DND-41 (cell line): ENCODE measurements at regions not wholly inside any gene's neighbourhood (a gene's known extent, or its start where the extent isn't known, plus 50 kb on each side); places are given as distances from the start of the nearest gene placed in this dataset.

Experiments
- ATAC-seq: fragments of 200-7000 bp; cut with Tn5 transposase; 3 replicates; pipeline ENCODE4 v1.9.1; 2021; ENCODE audit warnings: low read depth; ENCODE audit not compliant: insufficient read depth
- DNase-seq: peaks from one replicate; pipeline ENCODE4 v3.0.0-alpha.2; 2020
- H2AFZ ChIP-seq: 2 replicates; pipeline ENCODE4 v1.6.0; 2012; ENCODE audit warnings: low read depth, low read length
- H3K27ac ChIP-seq: 2 replicates; pipeline ENCODE4 v1.5.1; 2012; ENCODE audit warnings: low read length, inconsistent platforms
- H3K27me3 ChIP-seq: fragments of 200-600 bp; sonication (generic); 2 replicates; pipeline ENCODE4 v1.6.0; 2012; ENCODE audit warnings: low read length, mild to moderate bottlenecking, inconsistent platforms; ENCODE audit not compliant: insufficient read depth, poor library complexity
- H3K36me3 ChIP-seq: 2 replicates; pipeline ENCODE4 v1.5.1; 2012; ENCODE audit warnings: low read length, inconsistent platforms; ENCODE audit not compliant: insufficient read depth
- H3K4me1 ChIP-seq: 2 replicates; pipeline ENCODE4 v1.5.1; 2012; ENCODE audit warnings: mild to moderate bottlenecking, low read length; ENCODE audit not compliant: insufficient read depth
- H3K4me2 ChIP-seq: 2 replicates; pipeline ENCODE4 v1.6.0; 2012; ENCODE audit warnings: mild to moderate bottlenecking, moderate library complexity, low read length, inconsistent platforms; ENCODE audit not compliant: insufficient read depth
- H3K4me3 ChIP-seq, 2 experiments: fragments of 200-600 bp in 1 of 2; shearing (Covaris generic) in 1 of 2; 2 replicates each; pipeline ENCODE4 v1.5.1; 2012 to 2016; ENCODE audit warnings: inconsistent platforms in 2 of 2, low read length in 2 of 2, mild to moderate bottlenecking in 2 of 2, low read depth in 1 of 2, moderate library complexity in 1 of 2
- H3K79me2 ChIP-seq: 2 replicates; pipeline ENCODE4 v1.6.0; 2012; ENCODE audit warnings: low read length, inconsistent platforms; ENCODE audit not compliant: insufficient read depth
- H3K9ac ChIP-seq: 2 replicates; pipeline ENCODE4 v1.6.0; 2012; ENCODE audit warnings: low read depth, mild to moderate bottlenecking, inconsistent platforms, low read length, moderate library complexity
- H3K9me3 ChIP-seq: 2 replicates; pipeline ENCODE4 v1.5.1; 2012; ENCODE audit warnings: low read length, moderate library complexity, mild to moderate bottlenecking, inconsistent platforms; ENCODE audit not compliant: insufficient read depth, severe bottlenecking
- H4K20me1 ChIP-seq: 2 replicates; pipeline ENCODE4 v1.6.0; 2012; ENCODE audit warnings: low read length; ENCODE audit not compliant: insufficient read depth
- CTCF ChIP-seq: IDR thresholded peaks from 2 replicates; pipeline ENCODE4 v1.5.1; 2012; ENCODE audit warnings: borderline replicate concordance, low read length, moderate library complexity, mild to moderate bottlenecking; ENCODE audit not compliant: poor library complexity, severe bottlenecking; ENCODE audit errors: extremely low read depth
- EZH2 ChIP-seq: IDR thresholded peaks from 3 replicates; pipeline ENCODE4 v1.6.1; 2012; ENCODE audit warnings: borderline replicate concordance, low read depth, mild to moderate bottlenecking, moderate library complexity, low read length, inconsistent platforms; ENCODE audit not compliant: severe bottlenecking

DNA sequence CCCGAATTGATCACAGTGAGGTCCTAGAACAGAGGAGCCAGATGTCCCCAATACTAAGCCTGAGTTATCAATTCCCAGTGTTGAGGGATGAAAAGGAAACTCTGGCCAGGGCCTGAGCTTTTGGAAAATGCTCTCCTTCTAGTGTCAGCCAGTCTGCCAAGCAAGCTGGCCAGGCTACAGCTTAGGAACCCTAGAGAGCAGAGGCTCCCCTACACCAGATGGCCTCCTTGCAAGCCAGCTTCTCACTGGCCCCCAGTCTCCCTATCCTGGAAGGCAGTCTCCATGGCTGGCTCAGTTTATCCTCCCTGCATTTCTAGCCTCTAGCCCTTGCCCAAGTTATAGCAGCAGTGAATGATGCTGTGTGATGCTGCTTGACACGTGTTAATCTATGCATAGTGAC, 204.7 kb upstream of the WWC1 start:
- TF ChIP-seq CTCF = no peak
- Histone ChIP-seq H3K4me3 (no peak overlapping the region), H3K27me3 (no peaks in the 10 kb centered on the region), H3K79me2 (no peaks in the 10 kb centered on the region), H4K20me1 (no peaks in the 10 kb centered on the region), H3K4me1 (no peaks in the 10 kb centered on the region), H3K9ac (no peak overlapping the region), H3K9me3 (no peaks in the 10 kb centered on the region), H3K27ac (no peak overlapping the region), H3K4me2 (no peak overlapping the region), H3K36me3 (no peaks in the 10 kb centered on the region), H2AFZ (no peak overlapping the region)
- ATAC-seq (no peak), DNase-seq (no peak)

GRCh38 chr5:168088410-168089173, 202.9 kb upstream of the WWC1 start:
- no peak overlapping the region for H2AFZ ChIP-seq
- H3K27ac ChIP-seq = no peak overlapping the region
- no peak overlapping the region for H3K4me2 ChIP-seq
- no peak overlapping the region for H3K9ac ChIP-seq
- H4K20me1 ChIP-seq = no peaks in the 10 kb centered on the region
- TF ChIP-seq EZH2 (no peak), CTCF (no peak)
- H3K79me2 ChIP-seq = no peaks in the 10 kb centered on the region
- DNase-seq (no peak), ATAC-seq (no peak)
- H3K4me1 ChIP-seq = no peaks in the 10 kb centered on the region
- H3K27me3 ChIP-seq = no peaks in the 10 kb centered on the region
- no peaks in the 10 kb centered on the region for H3K9me3 ChIP-seq
- H3K36me3 ChIP-seq = no peaks in the 10 kb centered on the region
- no peak overlapping the region for H3K4me3 ChIP-seq

- Histone ChIP-seq H3K9ac (no peak overlapping the region), H3K79me2 (no peaks in the 10 kb centered on the region), H2AFZ (no peak overlapping the region), H3K27ac (no peak overlapping the region), H3K9me3 (no peaks in the 10 kb centered on the region), H3K27me3 (no peaks in the 10 kb centered on the region), H3K4me1 (no peaks in the 10 kb centered on the region), H3K36me3 (no peaks in the 10 kb centered on the region), H4K20me1 (no peaks in the 10 kb centered on the region), H3K4me3 (no peak overlapping the region), H3K4me2 (no peak overlapping the region)
- no peak for ATAC-seq
- no peak for TF ChIP-seq EZH2
- no peak for TF ChIP-seq CTCF
- DNase-seq = no peak
Measured at GRCh38 chr5:168089201-168089887, 202.1 kb upstream of the WWC1 start.
